HuH-7.5 (cell line): ENCODE measurements at regions not wholly inside any gene's neighbourhood (a gene's known extent, or its start where the extent isn't known, plus 50 kb on each side); places are given as distances from the start of the nearest gene placed in this dataset.

Experiments
- DNase-seq: peaks from one replicate; pipeline ENCODE4 v3.0.0; 2011; ENCODE audit warnings: low spot score

DNA sequence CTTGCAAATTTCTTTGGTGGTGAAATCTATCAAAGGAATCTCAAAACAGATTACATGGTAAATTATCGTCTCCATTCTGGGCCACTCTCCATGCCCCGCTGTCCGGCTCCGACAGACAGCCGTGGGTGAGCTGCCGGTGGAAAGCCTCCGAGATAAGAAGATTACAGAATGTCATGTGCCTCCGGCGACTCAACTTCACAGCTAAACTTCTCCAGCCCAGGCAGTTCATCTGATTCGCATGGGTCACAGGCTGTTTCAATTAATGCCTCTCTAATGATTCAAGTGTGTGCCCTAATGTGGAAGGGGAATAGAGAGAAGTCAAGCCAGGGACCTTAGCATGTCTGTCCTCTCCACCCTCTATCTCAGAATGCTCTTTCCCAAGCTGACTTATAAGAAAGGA, 520.8 kb upstream of the ZFHX3 start:
- no peak for DNase-seq

DNA sequence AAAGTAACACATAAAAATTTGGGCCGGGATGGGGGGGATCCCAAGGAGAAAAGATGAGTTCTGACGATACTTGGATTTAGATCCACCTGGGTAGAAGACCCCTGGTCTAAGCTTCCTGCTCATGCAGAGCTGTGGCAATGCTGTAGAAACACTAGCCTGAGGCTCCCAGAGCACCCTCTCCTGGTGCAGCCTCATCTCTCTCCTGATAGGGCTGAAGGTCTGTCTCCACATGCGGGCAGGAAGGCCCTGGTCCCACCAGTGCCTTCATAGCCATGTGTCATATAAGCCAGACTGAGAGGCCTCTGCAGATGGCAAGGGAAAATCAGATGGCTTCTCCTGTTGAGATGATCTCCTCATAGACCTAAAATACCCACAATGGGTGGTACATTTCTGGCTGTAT, 518.0 kb upstream of the ZFHX3 start:
- DNase-seq, result no peak

DNA sequence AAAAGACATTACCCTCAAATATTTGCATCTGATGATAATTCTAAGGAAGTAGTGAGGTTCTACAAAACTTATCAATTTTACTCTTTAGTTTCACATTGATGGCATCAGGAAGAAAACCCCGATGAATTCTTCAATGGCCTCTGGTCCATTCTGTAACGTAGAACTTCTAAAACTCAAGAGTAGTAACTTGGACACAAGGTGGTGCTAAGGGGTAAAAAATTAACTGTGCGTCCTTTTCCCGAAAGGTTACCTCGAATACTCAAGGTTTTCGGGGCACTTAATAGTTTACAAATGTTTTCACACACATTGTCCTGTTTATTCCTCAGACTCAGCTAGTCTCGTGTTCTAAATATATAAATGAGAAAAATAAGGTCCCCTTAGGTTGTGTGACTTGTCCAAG, 517.3 kb upstream of the ZFHX3 start:
- DNase-seq, result no peak

DNA sequence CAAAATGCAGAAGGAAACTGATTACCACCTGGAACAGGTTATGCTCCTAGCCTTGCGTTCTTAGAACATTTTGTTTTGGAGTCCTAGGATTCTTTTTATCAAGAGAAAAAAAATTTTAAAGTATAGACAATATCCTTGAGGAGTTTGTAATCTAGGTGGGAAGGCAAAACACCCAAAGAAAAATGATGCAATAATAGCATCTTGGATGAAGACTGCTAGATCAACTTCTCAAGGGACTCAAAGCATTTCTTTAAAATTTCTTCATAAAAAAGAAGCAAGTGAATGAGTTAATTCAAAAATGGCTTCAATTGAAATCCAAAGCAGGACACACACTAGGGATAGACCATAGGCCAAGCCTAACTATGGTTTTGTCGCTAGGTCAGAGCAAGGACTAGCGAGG, 515.8 kb upstream of the ZFHX3 start:
- no peak for DNase-seq

DNA sequence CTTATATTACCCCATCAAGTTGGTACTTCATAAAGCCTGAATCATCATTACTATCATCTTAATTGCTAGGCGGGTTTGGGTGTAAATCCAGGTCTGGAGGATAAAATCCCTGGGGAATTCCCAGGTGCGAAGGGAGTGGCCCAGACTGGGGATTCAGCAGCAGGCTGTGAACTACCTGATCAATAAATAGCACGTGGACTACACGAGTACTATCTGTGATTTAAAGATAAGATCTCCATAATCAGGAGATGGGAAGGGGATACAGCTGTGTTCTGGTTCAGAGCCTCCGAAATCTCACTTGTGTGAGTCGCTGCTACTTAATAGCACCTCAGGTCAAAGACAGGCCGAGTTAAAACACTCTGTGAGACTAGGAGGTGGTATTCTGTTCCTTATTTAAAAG, 512.6 kb upstream of the ZFHX3 start:
- DNase-seq, result no peak

DNA sequence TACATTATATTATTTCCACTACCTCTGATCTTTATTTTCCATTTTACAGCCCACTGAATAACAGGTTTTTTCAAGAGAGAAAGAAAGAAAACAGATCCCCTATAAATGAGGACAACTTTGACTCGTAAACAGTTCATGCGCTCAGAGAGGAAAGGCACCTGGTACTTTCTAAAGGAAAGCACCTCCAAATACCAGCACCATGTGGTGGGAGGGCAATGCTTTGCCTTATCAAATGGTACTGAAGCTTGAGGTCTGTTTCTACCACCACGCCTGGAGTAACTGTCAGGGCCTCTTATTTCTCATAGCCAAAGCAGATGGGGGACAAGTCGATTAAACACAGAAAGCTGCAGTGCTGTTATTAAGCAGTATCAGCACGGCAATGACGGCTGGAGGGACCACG, 510.3 kb upstream of the ZFHX3 start:
- DNase-seq, result no peak

DNA sequence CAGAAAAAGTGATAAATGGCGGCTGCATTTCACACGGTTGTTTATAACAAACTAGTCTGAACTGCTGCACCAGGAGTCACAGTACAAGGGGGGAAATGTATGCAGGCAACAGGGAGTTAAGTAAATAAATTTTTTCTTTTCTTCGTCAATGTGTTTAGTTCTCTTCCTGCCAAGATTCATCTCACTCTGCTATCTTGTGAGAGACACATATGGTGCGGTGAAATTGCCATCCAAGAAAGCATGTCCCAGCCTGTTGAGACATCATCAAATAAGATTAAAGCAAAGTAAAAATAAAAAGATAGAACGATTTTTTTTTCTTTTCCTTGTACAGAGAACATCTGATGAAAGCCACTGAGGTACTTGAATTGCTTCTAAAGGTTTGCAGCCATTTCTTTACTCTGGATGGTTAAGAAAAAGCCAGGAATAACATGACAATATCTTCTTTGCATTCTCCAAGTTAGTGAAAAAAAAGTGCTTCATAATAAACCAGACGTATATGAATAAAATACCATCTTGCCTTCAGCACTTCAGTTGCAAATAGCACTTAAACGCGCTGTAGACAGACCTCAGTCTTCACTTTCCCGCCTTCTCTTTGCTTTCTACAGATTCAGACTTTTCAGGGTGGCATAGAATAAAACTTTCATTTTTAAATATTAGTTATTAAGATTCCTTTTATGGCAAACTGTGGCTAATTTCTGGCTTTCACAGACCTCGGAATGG, 506.2 kb upstream of the ZFHX3 start:
- no peak for DNase-seq

DNA sequence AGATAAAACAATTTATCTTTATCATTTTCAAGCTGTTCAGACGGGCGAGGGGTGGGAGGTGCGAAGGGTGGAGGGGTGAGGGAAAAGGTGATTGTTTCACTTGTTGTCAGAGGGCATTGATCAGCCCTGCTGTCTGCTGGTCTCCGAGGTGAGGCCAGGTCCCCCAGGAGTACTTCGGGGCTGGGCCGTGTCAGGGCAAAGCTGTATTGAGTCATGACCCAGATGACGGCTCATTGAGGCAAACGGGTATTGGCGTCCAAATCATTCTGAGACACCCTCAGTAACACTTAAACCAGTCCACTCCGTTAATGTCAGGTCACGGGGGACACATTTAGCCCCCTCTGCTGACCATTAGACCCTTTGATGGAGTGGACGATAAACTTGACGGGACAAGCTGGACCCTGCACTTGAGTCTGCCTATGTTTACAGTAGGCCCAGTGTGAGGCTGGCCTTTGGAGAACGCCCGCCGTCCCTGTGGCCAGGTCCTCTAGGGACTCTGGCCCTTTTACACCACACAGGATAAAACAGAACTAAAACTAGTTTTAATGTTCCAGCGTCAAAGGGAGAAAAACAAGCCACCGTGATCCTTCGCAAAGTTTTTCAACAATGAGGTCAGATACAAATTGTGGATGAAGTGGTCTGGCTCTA, 502.2 kb upstream of the ZFHX3 start:
- DNase-seq, result no peak

DNA sequence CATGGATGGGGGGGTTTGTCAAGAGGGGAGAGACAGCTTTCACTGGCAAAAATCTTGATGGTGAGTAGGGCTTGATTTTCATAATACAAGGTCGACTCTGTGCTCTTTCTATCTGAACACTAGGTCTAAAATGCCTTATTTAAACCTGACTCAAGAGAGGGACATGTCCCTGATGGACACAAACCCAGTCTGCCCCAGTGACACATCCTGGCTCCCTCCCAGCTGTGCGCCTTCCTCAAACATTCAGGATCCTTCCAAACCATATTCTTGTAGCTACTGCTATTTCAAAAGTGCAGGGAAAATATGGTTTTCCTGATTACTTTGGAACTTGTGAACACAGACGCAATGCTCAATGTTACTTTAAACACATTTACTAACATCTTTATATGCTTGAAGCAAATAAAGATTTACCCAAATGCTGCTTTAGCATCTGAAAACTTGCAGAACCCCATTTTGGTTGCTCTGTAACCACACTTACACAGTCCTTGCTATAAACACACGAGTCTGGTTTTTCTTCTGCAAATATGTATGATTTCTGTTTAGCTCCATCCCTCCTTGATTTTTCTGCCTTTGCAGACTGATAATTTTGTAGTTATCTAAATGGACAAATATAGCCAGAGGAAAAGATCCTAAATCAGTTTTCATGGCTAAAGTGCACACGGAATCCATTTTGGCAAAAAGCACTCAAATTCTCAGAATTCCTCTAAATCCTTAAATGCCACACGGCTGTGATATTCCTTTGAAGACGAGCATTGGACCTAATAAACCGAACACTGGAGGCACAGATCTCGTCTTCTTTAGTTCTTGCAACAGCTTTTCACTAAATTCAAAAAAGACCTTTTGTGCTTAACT, 499.9 kb upstream of the ZFHX3 start:
- no peak for DNase-seq

DNA sequence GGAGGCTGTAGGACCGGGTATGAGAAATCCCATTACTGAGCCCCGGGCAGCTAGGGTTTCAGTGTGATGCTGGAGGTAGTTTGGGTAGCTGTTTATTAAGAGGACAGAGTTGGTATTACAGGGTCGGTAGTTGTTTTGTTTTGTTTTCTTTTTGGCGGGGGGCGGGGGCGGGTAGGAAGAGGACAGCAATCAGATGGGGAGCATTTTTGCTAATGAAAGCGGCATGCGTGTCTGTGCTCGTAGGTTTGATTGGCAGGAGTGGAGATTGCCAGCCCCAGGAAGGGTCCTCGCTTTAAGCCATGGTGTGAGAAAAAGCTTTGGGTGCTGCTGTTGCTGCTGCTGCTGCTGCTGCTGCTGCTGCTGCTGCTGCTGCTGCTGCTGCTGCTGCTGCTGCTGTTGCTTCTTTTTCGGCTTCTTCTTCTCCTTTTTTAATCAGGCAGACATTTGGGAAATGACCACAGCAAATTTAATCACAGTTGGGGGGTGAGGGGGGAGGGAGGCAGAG, 498.5 kb upstream of the ZFHX3 start:
- DNase-seq, result no peak

DNA sequence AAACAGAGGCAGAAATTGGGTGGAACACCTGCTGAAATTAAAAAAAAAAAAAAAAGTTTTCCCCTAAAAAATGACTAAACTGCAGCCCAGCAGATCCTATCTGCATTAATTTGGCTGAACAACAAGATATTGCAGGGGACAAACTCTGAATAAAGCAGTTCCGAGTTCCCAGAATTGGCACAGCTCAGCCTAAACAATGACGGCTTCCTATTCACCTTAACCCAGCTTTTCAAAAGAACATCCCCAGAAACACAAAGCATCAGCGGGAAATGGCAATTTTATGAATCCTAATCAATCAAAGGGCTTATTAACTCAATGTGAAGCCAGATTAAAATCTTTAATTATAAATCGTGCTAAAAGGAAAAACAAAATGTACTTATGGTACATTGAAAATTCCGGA, 497.8 kb upstream of the ZFHX3 start:
- no peak for DNase-seq

DNA sequence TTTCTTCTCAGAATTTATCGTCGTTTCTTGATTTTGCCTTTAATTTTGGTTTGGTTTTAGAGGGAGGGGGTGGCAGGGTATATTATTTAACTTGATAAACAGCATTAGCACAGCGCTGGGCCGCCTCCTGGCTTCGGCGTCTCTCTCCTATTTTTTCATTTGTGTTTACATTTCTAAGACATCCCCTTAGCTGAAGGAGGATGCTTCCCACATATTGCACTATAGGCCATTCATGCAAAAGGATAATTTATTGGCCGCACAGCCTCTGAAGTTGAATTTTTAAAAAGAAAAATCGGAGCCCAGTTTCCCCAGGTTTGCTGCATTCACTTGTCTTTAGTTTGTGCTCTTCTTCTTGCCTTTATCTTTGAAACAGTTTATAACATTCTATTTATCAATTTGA, 497.4 kb upstream of the ZFHX3 start:
- no peak for DNase-seq

DNA sequence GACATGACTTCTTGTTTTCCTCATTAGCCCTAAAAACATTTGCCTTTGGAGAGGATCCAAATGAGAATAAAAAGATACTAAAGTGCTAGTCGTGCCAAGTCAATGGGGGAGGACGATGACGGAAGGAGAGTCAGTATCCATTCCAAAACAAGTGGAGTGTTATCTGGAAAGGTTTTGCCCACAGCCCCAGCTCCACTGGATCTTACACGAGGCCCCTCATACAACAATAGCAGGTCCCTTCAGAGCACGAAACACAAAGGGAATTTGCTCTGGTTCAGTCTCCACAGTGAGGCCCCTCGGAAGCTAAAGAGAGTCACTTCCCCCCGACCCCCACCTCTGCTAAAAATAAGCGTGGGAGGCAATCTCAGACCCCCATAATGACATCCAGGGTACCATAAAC, 496.9 kb upstream of the ZFHX3 start:
- DNase-seq, result no peak

DNA sequence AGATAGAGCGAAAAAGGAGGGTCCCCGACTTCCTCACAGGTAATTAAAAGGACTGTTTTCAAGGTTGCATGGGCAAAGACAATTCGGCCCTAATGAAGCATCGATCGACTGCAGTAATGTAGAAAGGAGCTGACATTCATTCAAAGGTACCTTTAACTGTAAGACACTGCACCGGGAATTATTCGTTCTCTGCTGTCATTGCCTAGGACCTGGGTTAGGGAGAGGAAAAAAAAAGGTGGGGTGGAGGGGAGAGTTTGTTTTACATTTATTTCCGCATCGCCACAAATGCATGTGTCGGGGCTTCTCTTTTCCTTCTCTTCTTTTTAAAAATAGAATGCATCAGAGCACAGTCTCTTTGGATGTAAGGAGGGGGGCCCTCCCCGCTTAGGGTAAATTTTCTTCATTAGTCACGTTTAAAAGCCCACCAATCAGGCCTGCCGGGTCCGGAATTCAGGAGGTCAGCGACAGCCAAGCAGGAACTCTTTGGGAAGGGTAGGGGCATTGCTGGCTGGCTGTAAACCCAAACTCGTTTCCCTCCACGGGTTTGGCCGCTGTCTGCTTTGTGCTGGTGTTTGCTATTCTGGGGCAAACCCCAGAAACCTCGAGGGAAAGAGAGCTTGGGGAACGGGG, 496.2 kb upstream of the ZFHX3 start:
- DNase-seq, result no peak

DNA sequence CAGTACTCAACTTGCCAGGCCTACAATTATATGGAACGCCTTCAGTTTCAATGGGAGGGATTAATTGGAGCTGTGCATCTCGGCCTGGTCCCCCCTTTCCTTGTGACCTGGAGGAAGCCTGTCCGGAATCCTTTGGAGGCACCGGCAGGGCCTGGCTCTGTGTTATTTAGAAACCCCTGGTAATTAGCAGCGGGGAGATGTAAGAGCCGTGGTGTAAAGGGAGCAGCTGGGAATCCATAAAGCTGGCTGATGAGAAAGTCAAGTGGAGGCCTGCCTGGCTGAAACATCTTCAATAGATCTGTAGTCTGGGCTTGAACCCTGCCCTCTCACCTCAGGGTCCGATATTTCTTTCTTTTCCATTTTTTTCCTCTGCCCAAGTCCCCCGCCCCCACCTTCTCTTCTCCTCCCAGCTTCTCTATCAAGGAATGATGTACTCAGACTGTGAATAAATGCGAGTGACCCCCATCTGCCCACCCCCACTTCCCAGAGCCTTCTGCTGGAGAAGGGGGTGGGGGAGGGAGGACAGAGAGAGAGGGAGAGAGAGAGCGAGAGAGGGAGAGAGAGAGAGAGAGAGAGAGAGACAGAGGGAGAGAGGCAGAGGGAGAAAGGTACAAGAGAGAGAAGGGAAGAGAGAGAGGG, 495.5 kb upstream of the ZFHX3 start:
- no peak for DNase-seq

DNA sequence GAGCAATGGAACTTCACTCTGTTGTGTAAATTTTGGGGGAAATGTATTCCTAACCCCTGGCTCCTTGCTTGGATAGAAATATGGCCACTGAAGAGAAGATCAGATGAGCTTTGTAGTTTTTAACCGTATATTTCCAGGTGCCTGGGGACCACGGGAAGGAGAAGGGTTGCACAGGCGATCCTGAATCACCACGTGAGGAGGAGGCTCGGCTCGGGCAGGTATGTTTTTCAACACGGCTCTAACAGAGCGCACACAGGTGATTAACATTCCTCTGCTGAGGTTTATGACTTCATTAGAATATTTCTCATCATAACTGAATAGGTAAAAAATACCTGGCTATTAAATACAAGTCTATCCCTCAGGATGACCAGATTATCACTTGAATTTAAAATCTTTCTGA, 495.0 kb upstream of the ZFHX3 start:
- DNase-seq, result no peak

DNA sequence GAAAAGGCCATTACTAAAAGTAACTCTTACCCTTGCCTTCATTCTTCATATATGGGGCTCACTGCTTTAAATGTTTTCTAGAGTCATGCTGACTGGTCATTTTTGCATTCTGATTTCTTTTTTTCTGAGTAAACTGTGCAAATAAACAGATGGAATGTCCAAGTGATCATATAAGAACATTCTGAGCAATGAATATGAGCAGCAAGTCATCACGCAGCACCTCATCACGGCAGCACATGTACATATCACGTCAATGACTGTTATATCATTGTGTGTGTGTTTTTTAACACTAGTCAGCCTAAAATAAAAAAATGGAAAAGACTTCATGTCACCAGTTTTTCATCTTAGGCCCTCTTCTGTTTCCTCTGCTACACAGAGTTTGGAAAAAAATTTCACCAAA, 490.0 kb upstream of the ZFHX3 start:
- DNase-seq, result no peak

DNA sequence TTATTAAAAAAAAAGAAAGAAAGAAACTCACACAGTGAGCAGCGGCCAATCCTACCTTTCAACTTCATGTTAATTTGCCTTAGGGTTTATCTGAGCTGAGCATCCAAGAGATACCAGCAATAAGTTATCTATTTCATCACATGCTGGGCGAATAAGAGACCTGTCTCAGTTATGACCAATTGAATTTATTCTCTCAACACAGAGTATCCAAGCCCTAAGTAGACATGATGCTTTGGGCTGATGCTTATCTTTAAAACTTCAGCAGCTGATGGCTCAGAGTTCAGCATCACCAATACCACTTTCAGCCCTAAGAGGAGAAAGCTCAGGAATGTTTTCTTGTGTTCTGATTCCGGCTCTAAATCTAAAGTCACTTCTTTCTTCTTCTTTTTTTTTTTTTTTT, 489.0 kb upstream of the ZFHX3 start:
- DNase-seq, result no peak

DNA sequence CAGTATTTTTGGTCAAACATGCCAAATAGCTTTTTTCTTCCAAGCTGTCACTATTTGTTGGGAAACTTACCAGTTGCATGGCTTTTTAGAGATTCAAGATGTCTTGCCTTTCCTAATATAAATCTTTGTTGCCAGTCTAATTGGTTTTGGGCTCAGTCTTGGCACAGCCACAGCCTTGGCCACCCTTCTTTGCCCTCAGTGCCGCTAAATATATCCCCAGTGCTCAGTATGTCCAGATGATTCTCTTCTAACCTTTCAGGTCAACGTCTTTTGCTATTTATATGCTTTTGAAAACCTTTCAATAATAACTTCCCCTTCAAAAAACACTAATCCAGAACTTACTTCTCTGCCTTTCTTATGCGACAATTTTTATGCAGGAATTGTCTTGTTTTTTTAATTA, 483.1 kb upstream of the ZFHX3 start:
- no peak for DNase-seq

DNA sequence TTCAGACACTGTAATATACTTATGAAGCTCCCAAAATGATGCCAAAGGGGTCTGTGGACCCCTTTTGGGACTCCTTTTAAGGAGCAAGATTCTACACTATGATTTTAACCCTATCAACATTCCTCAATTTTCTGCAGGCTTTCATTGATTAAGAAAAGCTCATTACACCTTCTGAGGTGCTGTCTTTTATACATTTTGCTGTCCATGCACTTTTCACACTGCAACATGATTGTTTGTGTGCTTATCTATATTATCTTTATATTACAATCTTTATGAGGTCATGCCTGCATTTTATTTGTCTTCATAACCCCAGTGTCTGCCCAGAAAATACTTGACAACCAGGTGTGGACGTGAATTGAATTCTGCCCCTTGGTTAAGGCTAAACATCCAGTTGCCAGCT, 482.6 kb upstream of the ZFHX3 start:
- no peak for DNase-seq

DNA sequence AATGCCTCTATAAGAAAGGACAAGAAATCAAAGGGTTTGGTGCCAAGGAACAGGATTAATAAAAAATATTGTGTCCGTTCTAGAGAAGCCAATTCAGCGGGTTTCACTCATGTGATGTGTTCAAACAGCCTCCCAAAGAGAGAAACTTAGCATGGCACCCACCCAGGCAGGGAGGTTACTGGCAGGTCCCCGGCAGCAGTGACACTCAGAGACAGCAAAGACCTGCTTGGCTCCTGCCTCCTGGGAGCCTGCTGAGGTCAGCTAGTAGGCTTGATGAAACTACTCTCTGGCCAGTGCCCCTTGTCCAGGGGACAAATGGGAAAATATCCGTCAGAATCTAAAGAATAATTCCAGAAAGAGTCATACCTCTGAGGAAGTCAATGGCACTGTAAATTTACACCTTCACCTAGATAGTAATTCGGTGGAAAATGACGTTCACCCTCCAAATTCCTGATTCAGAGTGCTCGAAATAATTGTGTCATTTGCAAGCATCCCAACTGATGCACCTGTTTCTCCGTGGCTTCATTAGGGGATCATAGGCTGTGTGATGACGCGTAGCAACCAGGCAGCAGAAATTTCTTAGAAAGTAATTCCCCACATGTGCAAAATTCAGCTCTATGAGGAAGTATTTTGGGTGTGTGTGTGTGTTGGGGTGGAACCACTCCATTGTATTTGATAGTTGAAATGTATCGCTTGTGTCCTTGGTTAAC, 481.5 kb upstream of the ZFHX3 start:
- DNase-seq, result no peak
